ENCODE measurements at regions not wholly inside any gene's neighbourhood (a gene's known extent, or its start where the extent isn't known, plus 50 kb on each side); places are given as distances from the start of the nearest gene placed in this dataset.
"Not testable (repeated sequence)": the region's sequence is repeated elsewhere in the genome, so short reads cannot be mapped to it uniquely, and the experiment has no call there.

GRCh38 chr13:50485979-50486935, 357.2 kb downstream of the DLEU7 start:
- Mint-ChIP-seq H3K9me3 (ENCODE audit: unreplicated experiment) (no peaks in the 10 kb centered on the region), H3K4me3 (ENCODE audit: unreplicated experiment) (peak overlapping the region; percentile 35), H3K27me3 (ENCODE audit: unreplicated experiment) (peaks cover 4% of the 10 kb centered on the region), H3K4me1 (ENCODE audit: unreplicated experiment) (peaks cover 23% of the 10 kb centered on the region), H3K27ac (ENCODE audit: unreplicated experiment) (peak overlapping the region; percentile 79), H3K36me3 (ENCODE audit: unreplicated experiment) (no peaks in the 10 kb centered on the region)
- no peak for TF ChIP-seq CTCF (IDR thresholded peaks at IDR 0.05)
- DNase-seq (ENCODE audit: extremely low spot score, unreplicated experiment) = no peak

GRCh38 chr13:50493683-50494082, 349.8 kb downstream of the DLEU7 start:
- no peaks in the 10 kb centered on the region for H3K9me3 Mint-ChIP-seq (ENCODE audit: unreplicated experiment)
- no peaks in the 10 kb centered on the region for H3K36me3 Mint-ChIP-seq (ENCODE audit: unreplicated experiment)
- no peak for TF ChIP-seq CTCF (IDR thresholded peaks at IDR 0.05)

GRCh38 chr13:50494138-50494537, 349.4 kb downstream of the DLEU7 start:
- peaks cover 2% of the 10 kb centered on the region for H3K27me3 Mint-ChIP-seq (ENCODE audit: unreplicated experiment)
- H3K4me1 Mint-ChIP-seq (ENCODE audit: unreplicated experiment) = no peaks in the 10 kb centered on the region
- H3K4me3 Mint-ChIP-seq (ENCODE audit: unreplicated experiment) = no peak overlapping the region
- no peaks in the 10 kb centered on the region for H3K9me3 Mint-ChIP-seq (ENCODE audit: unreplicated experiment)
- DNase-seq (ENCODE audit: extremely low spot score, unreplicated experiment) = no peak
- H3K36me3 Mint-ChIP-seq (ENCODE audit: unreplicated experiment) = no peaks in the 10 kb centered on the region
- TF ChIP-seq CTCF (IDR thresholded peaks at IDR 0.05) = no peak
- H3K27ac Mint-ChIP-seq (ENCODE audit: unreplicated experiment) = no peak overlapping the region

More at GRCh38 chr13:50493683-50494082, 349.8 kb downstream of the DLEU7 start:
- peaks cover 2% of the 10 kb centered on the region for H3K27me3 Mint-ChIP-seq (ENCODE audit: unreplicated experiment)
- DNase-seq (ENCODE audit: extremely low spot score, unreplicated experiment) = no peak
- no peak overlapping the region for H3K27ac Mint-ChIP-seq (ENCODE audit: unreplicated experiment)
- no peaks in the 10 kb centered on the region for H3K4me1 Mint-ChIP-seq (ENCODE audit: unreplicated experiment)
- H3K4me3 Mint-ChIP-seq (ENCODE audit: unreplicated experiment) = no peak overlapping the region

- DNase-seq (ENCODE audit: extremely low spot score, unreplicated experiment); H3K36me3 Mint-ChIP-seq (ENCODE audit: unreplicated experiment); H3K9me3 Mint-ChIP-seq (ENCODE audit: unreplicated experiment); H3K27me3 Mint-ChIP-seq (ENCODE audit: unreplicated experiment); H3K4me1 Mint-ChIP-seq (ENCODE audit: unreplicated experiment); H3K4me3 Mint-ChIP-seq (ENCODE audit: unreplicated experiment); H3K27ac Mint-ChIP-seq (ENCODE audit: unreplicated experiment): not testable (repeated sequence)
These were observed 340.3 kb downstream of the DLEU7 start for GRCh38 chr13:50503212-50503611.

GRCh38 chr13:50509167-50509566, 334.3 kb downstream of the DLEU7 start:
- Mint-ChIP-seq H3K9me3 (ENCODE audit: unreplicated experiment) (no peaks in the 10 kb centered on the region), H3K27me3 (ENCODE audit: unreplicated experiment) (peaks cover 3% of the 10 kb centered on the region), H3K4me1 (ENCODE audit: unreplicated experiment) (no peaks in the 10 kb centered on the region), H3K27ac (ENCODE audit: unreplicated experiment) (no peak overlapping the region), H3K36me3 (ENCODE audit: unreplicated experiment) (no peaks in the 10 kb centered on the region), H3K4me3 (ENCODE audit: unreplicated experiment) (no peak overlapping the region)
- no peak for TF ChIP-seq CTCF (IDR thresholded peaks at IDR 0.05)
- DNase-seq (ENCODE audit: extremely low spot score, unreplicated experiment) = no peak
